ENCODE measurements at regions not wholly inside any gene's neighbourhood (a gene's known extent, or its start where the extent isn't known, plus 50 kb on each side); places are given as distances from the start of the nearest gene placed in this dataset.

GRCh38 chr3:117706037-117706436 lies 996.5 kb downstream of the TUSC7 start:
- TF ChIP-seq, protein P1, sequence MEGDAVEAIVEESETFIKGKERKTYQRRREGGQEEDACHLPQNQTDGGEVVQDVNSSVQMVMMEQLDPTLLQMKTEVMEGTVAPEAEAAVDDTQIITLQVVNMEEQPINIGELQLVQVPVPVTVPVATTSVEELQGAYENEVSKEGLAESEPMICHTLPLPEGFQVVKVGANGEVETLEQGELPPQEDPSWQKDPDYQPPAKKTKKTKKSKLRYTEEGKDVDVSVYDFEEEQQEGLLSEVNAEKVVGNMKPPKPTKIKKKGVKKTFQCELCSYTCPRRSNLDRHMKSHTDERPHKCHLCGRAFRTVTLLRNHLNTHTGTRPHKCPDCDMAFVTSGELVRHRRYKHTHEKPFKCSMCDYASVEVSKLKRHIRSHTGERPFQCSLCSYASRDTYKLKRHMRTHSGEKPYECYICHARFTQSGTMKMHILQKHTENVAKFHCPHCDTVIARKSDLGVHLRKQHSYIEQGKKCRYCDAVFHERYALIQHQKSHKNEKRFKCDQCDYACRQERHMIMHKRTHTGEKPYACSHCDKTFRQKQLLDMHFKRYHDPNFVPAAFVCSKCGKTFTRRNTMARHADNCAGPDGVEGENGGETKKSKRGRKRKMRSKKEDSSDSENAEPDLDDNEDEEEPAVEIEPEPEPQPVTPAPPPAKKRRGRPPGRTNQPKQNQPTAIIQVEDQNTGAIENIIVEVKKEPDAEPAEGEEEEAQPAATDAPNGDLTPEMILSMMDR (IDR thresholded peaks at IDR 0.05): no peak
- no peak for TF ChIP-seq POLR2A (IDR thresholded peaks at IDR 0.05)
- TF ChIP-seq EP300 (IDR thresholded peaks at IDR 0.05; ENCODE audit: low read depth): no peak
- TF ChIP-seq POLR2AphosphoS5 (IDR thresholded peaks at IDR 0.05): no peak

Data from transverse colon (tissue), 4 donors.